ENCODE measurements at regions not wholly inside any gene's neighbourhood (a gene's known extent, or its start where the extent isn't known, plus 50 kb on each side); places are given as distances from the start of the nearest gene placed in this dataset.
A peak's percentile ranks its signal among the peaks of the same experiment; 100 is the strongest.
"Not testable (repeated sequence)": the region's sequence is repeated elsewhere in the genome, so short reads cannot be mapped to it uniquely, and the experiment has no call there.

GRCh38 chr17:64800987-64801386, 118.3 kb downstream of the LRRC37A3 start:
- DNase-seq, result not testable (repeated sequence)

GRCh38 chr17:64800361-64800895, 118.8 kb downstream of the LRRC37A3 start:
- not testable (repeated sequence) for DNase-seq

GRCh38 chr17:64799543-64800188, 119.6 kb downstream of the LRRC37A3 start:
- not testable (repeated sequence) for DNase-seq

GRCh38 chr17:64798961-64799360, 120.3 kb downstream of the LRRC37A3 start:
- DNase-seq, result not testable (repeated sequence)

DNA sequence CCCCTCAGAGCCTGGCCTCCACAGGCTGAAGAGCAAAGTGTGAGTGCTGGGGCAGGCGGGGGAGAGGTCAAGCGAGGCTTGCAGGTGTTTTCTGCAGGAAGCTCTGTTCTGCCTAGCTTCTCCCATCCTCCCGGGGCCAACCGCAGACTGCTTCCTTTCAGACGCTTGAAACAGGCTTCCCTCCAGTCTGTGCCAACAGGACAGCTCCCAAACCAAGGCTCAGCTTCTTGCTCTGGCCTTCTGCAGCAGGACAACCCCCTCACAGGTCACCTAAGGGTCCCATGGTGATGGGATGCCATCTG, 120.8 kb downstream of the LRRC37A3 start:
- DNase-seq, result not testable (repeated sequence)

DNA sequence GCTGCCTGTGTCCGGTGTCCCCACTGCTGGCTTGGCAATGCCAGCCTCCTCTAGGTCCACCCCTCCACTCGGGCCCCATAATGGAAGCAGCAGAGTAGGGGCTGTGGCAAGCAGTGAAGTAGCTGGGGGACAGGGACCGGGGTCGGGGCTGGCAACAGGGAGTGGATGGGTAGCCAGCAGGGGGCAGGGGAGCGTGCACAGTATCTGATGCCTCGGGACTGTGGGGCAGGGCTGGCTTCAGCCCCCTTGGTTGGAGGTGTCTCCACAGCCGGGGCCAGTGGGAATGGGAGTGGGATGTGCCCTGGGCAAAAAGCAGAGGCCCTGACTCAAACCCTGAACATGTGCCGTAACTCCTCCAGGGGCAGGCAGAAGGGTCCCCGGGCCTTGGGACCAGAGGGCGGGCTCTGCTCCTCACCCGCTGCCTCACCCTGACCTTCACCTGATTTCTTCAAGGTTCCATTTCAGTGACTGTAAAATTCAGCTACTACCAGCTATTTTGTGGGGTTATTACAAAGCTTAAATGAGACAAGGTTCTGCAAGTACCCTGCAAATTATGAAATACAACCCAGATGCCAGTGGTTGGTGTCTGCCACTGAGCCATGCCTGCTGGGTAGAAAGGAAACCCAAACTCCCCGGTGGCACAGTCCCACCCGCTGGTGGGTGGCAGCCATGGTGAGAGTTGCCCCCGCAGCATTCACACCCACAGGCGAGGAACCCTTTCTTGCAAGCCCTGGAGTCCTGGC, 121.4 kb downstream of the LRRC37A3 start:
- not testable (repeated sequence) for DNase-seq

- not testable (repeated sequence) for DNase-seq
These were observed 123.9 kb downstream of the LRRC37A3 start for GRCh38 chr17:64795342-64795741.

- DNase-seq, result not testable (repeated sequence)
These were observed 124.6 kb downstream of the LRRC37A3 start for GRCh38 chr17:64794548-64795274.

GRCh38 chr17:64794113-64794512, 125.2 kb downstream of the LRRC37A3 start:
- DNase-seq, result not testable (repeated sequence)

DNA sequence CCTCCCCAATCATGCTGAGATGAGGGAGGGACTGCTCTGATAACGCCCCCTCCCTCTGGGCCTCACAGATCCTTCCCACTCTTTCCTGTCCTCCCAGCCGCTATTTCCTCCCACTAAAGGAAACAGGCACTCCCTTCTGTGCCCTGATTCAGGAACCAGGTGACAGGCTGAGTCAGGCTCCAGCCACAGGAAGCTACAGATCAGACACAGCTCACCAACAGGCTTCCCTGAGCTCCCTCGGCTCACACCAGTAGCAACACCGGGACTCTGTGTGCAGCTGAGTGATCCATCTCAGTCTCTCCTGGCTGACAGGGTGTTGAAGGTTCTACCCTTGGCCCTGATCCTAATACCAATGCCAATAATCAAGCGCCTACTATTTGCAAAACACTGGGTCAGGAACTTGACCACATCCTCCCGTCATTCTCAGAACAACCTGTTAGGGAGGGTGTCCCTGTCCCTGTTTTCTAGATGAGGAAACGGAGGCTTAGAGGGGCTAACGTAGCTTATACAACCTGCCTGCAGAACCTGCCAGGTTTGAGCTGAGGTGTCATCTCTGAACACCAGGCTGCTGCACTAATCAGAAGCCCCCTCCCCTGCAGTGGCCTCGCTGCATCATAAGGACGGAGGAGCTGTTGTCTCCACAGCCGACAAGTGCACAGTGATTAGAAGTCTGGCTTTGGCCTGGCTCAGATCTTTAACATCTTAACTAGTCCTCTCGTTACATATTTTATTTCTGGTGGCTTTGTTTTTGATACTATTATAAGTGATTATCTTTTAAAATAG, 126.3 kb downstream of the LRRC37A3 start:
- peak; percentile 53 for DNase-seq

DNA sequence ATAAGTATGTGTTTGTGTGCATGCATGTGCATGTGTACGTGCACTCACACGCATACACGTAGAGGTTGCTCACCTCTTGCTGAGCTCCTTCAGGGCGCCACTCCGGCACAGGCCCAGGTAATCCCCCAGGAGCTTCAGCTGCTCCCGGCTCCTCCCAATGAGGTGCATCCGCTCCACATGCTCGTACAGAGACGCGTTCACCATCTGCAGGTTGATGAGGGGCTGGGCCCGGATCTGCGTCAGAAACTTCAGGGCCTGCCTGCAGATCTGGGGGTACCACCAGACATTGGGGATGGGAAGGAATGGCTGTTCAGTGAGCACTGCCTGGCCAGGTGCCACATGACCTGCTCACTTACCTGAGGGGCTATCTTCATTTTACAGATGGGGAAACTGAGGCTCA, 127.0 kb downstream of the LRRC37A3 start:
- not testable (repeated sequence) for DNase-seq

DNA sequence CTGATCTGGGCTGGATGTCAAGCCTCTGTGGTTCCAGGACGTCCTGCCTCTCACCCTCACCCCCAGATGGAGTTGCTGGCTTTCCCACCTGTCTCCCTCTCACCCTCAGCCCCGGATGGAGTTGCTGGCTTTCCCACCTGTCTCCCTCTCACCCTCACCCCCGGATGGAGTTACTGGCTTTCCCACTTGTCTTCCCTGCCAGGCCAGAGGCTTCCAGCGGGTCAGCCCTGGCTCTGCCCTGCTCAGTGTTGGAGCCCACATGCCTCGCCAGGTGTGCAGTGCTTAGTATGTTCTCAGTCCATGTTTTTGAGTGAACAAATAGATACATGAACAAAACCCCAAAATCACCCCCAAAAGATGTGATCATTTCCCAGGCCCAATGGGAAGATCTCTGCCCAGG, 127.6 kb downstream of the LRRC37A3 start:
- not testable (repeated sequence) for DNase-seq

- DNase-seq, result not testable (repeated sequence)
These were observed 128.1 kb downstream of the LRRC37A3 start for GRCh38 chr17:64791226-64791625.

DNA sequence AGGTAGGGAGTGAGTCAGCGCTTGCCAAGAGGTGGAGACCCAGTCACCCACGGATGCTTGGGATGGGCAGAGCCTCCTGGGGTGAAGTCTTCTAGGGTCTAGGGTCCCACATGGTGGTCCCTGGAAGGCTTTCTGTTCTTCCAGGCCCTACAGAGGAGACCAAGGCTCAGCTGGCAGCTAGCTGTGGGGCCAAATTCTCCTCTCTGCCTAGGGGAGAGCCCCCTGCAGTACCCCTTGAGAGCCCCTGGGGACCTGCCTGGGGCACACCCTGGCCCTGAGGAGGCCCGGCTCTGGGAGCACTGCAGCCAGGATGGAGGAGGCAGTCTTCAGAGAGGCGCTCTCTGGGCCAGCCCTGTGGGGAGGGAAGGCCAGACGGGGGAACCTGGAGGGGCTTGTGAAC, 128.6 kb upstream of the SMURF2 start:
- not testable (repeated sequence) for DNase-seq

DNA sequence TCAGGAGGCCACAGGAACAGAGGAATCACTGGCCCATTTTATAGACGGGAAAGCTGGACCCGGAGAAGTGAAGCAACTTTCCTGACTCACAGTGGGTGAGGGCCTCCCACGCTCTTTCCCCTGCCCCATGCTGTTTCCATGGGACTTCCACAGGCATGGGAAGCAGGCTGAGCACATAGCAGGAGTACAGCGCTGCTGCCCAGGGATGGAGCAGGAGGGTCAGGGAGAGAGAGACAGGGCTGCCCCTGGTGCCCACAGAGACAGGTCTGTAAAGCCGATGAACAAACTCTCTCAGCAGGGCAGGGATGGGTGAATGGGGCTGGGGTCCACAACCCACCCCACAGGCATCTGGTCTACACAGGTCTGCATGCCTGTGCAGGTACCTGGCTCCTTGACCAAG, 128.1 kb upstream of the SMURF2 start:
- DNase-seq, result not testable (repeated sequence)

DNA sequence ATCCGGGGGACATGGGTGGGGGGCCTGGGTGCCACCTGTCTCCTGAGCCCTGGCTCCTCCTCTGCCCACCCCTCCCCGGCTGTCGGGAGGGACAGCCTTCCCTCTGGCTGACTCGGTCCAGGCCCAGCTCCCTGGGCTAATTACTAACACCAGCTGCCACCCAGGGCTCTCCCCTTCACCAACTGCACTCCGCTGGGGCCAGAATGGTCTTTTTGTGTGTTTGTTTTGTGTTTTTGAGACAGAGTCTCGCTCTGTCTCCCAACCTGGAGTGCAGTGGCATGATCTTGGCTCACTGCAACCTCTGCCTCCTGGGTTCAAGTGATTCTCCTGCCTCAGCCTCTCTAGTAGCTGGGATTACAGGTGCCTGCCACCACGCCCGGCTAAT, 126.9 kb upstream of the SMURF2 start:
- not testable (repeated sequence) for DNase-seq

- no peak for DNase-seq
These were observed 126.4 kb upstream of the SMURF2 start for GRCh38 chr17:64788286-64789060.

DNA sequence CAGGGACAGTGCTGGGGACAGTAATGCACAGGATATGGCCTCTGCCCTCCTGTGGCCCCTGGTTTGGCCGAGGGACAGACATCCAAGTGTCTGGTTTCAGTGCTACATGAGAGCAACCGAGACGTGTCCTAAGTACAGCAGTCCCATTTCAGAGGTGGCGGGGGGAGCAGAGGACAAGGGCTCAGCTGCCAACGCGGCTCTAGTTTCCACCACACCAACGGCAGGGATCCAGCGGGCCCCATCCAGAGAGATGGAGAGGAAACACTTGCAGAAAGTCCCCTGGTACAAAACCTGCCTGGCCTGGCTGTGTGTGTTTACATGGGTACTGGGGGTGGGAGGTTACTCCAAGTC, 125.8 kb upstream of the SMURF2 start:
- DNase-seq, result no peak

- no peak for DNase-seq
These were observed 125.3 kb upstream of the SMURF2 start for GRCh38 chr17:64787255-64787920.

- DNase-seq, result no peak
These were observed 124.2 kb upstream of the SMURF2 start for GRCh38 chr17:64786337-64786736.

- DNase-seq, result no peak
These were observed 122.9 kb upstream of the SMURF2 start for GRCh38 chr17:64785011-64785421.
